H9 (cell line): ENCODE measurements at regions not wholly inside any gene's neighbourhood (a gene's known extent, or its start where the extent isn't known, plus 50 kb on each side); places are given as distances from the start of the nearest gene placed in this dataset.

Experiments used
- DNase-seq: peaks from one replicate; pipeline ENCODE4 v3.0.0-alpha.2; 2017
- H2AFZ ChIP-seq: one replicate; pipeline ENCODE4 v1.6.1; 2013; ENCODE audit warnings: mild to moderate bottlenecking, low read length, control low read depth, moderate library complexity
- H2AK5ac ChIP-seq: 2 replicates; pipeline ENCODE4 v1.6.1; 2013; ENCODE audit warnings: low read length, control low read depth, mixed read lengths; ENCODE audit not compliant: insufficient read length
- H2BK120ac ChIP-seq: one replicate; pipeline ENCODE4 v1.6.1; 2013; ENCODE audit warnings: low read depth, mild to moderate bottlenecking, low read length, control low read depth, inconsistent platforms; ENCODE audit not compliant: poor library complexity, severe bottlenecking
- H2BK12ac ChIP-seq: 2 replicates; pipeline ENCODE4 v1.6.1; 2013; ENCODE audit warnings: low read length, control low read depth, mixed read lengths, low read depth; ENCODE audit not compliant: insufficient read length
- H2BK15ac ChIP-seq: 2 replicates; pipeline ENCODE4 v1.6.1; 2013; ENCODE audit warnings: low read depth, low read length, control low read depth
- H2BK20ac ChIP-seq: one replicate; pipeline ENCODE4 v1.6.1; 2013; ENCODE audit warnings: low read depth, mild to moderate bottlenecking, low read length, control low read depth, inconsistent platforms; ENCODE audit not compliant: poor library complexity, severe bottlenecking
- H2BK5ac ChIP-seq: 2 replicates; pipeline ENCODE4 v1.6.1; 2013; ENCODE audit warnings: low read length, control low read depth, mixed read lengths; ENCODE audit not compliant: insufficient read length
- H3K14ac ChIP-seq: 2 replicates; pipeline ENCODE4 v1.6.1; 2013; ENCODE audit warnings: low read length, control low read depth; ENCODE audit not compliant: insufficient read depth
- H3K18ac ChIP-seq: 2 replicates; pipeline ENCODE4 v1.6.1; 2013; ENCODE audit warnings: low read depth, mild to moderate bottlenecking, mixed read lengths, low read length, control low read depth; ENCODE audit not compliant: insufficient read length
- H3K23ac ChIP-seq: 2 replicates; pipeline ENCODE4 v1.6.1; 2013; ENCODE audit warnings: low read length, control low read depth, mixed read lengths, low read depth; ENCODE audit not compliant: insufficient read length
- H3K23me2 ChIP-seq: 2 replicates; pipeline ENCODE4 v1.6.1; 2013; ENCODE audit warnings: low read depth, mild to moderate bottlenecking, mixed read lengths, low read length, control low read depth; ENCODE audit not compliant: insufficient read length, poor library complexity, severe bottlenecking
- H3K27ac ChIP-seq: 2 replicates; pipeline ENCODE4 v1.5.1; 2013; ENCODE audit warnings: low read length, control low read depth, mixed read lengths, low read depth; ENCODE audit not compliant: insufficient read length
- H3K27me3 ChIP-seq: 2 replicates; pipeline ENCODE4 v1.6.1; 2013; ENCODE audit warnings: low read length, control low read depth, inconsistent platforms; ENCODE audit not compliant: insufficient read depth
- H3K4ac ChIP-seq: 2 replicates; pipeline ENCODE4 v1.6.1; 2013; ENCODE audit warnings: low read depth, mild to moderate bottlenecking, control low read depth, inconsistent platforms, low read length, moderate library complexity
- H3K4me1 ChIP-seq: 2 replicates; pipeline ENCODE4 v1.6.1; 2013; ENCODE audit warnings: low read length, control low read depth, inconsistent platforms; ENCODE audit not compliant: insufficient read depth
- H3K4me2 ChIP-seq: 2 replicates; pipeline ENCODE4 v1.6.1; 2013; ENCODE audit warnings: low read length, control low read depth, mixed read lengths; ENCODE audit not compliant: insufficient read length, insufficient read depth
- H3K56ac ChIP-seq: 2 replicates; pipeline ENCODE4 v1.6.1; 2013; ENCODE audit warnings: low read depth, mild to moderate bottlenecking, mixed read lengths, low read length, control low read depth; ENCODE audit not compliant: insufficient read length
- H3K79me1 ChIP-seq: 2 replicates; pipeline ENCODE4 v1.6.1; 2013; ENCODE audit warnings: low read depth, mild to moderate bottlenecking, moderate library complexity, low read length, control low read depth, inconsistent platforms; ENCODE audit not compliant: insufficient read depth, poor library complexity, severe bottlenecking
- H3K79me2 ChIP-seq: 2 replicates; pipeline ENCODE4 v1.6.1; 2013; ENCODE audit warnings: low read length, control low read depth, inconsistent platforms; ENCODE audit not compliant: insufficient read depth
- H3K9ac ChIP-seq: 2 replicates; pipeline ENCODE4 v1.6.1; 2013; ENCODE audit warnings: low read length, control low read depth, mixed read lengths; ENCODE audit not compliant: insufficient read length; ENCODE audit errors: extremely low read depth
- H3K9me3 ChIP-seq: one replicate; pipeline ENCODE4 v1.6.1; 2013; ENCODE audit warnings: low read depth, low read length, inconsistent platforms; ENCODE audit not compliant: control insufficient read depth
- H3T11ph ChIP-seq: one replicate; pipeline ENCODE4 v1.6.1; 2013; ENCODE audit warnings: mild to moderate bottlenecking, low read length, control low read depth, inconsistent platforms
- H4K20me1 ChIP-seq: one replicate; pipeline ENCODE4 v1.6.1; 2013; ENCODE audit not compliant: control insufficient read depth, insufficient read length, insufficient read depth
- H4K5ac ChIP-seq: 2 replicates; pipeline ENCODE4 v1.6.1; 2013; ENCODE audit warnings: low read depth, mild to moderate bottlenecking, mixed read lengths, low read length, control low read depth; ENCODE audit not compliant: insufficient read length
- H4K8ac ChIP-seq: replicated peaks from 2 replicates; pipeline ENCODE4 v1.6.1; 2013; ENCODE audit warnings: low read length, control low read depth, mixed read lengths, low read depth; ENCODE audit not compliant: insufficient read length
- H4K91ac ChIP-seq: 2 replicates; pipeline ENCODE4 v1.6.1; 2013; ENCODE audit warnings: low read depth, mild to moderate bottlenecking, moderate library complexity, mixed read lengths, low read length, control low read depth; ENCODE audit not compliant: insufficient read length
- H3K27ac Mint-ChIP-seq, 3 experiments: 2 replicates in 2 of 3; 3 replicates in 1 of 3; pipeline ENCODE4 v1.8.0; 2020 to 2021; ENCODE audit warnings: mixed read lengths in 3 of 3, mild to moderate bottlenecking in 1 of 3, moderate library complexity in 1 of 3
- H3K27me3 Mint-ChIP-seq: 2 replicates; pipeline ENCODE4 v1.8.0; 2021; ENCODE audit warnings: low read depth, mild to moderate bottlenecking, moderate library complexity, mixed read lengths
- H3K36me3 Mint-ChIP-seq, 3 experiments: 2 replicates in 2 of 3; 3 replicates in 1 of 3; pipeline ENCODE4 v1.8.0; 2020 to 2021; ENCODE audit warnings: low read depth in 3 of 3, mixed read lengths in 3 of 3; ENCODE audit not compliant: insufficient read depth in 1 of 3
- H3K4me1 Mint-ChIP-seq, 2 experiments: 2 replicates each; pipeline ENCODE4 v1.8.0; 2020; ENCODE audit warnings: mixed read lengths in 2 of 2
- H3K4me3 Mint-ChIP-seq, 2 experiments: 2 replicates in 1 of 2; 3 replicates in 1 of 2; pipeline ENCODE4 v1.8.0; 2020 to 2021; ENCODE audit warnings: mild to moderate bottlenecking in 2 of 2, mixed read lengths in 2 of 2, moderate library complexity in 1 of 2
- H3K9me3 Mint-ChIP-seq, 2 experiments: 2 replicates in 1 of 2; 3 replicates in 1 of 2; pipeline ENCODE4 v1.8.0; 2020; ENCODE audit warnings: mild to moderate bottlenecking in 2 of 2, mixed read lengths in 2 of 2, moderate library complexity in 1 of 2
- TF ChIP-seq, protein P1 (sequence below): fragments of 200-600 bp; sonication (generic); conservative IDR thresholded peaks from 3 replicates; pipeline ENCODE4 v1.8.0; 2021; ENCODE audit warnings: antibody characterized with exemption, mild to moderate bottlenecking

GRCh38 chr13:97751477-97751876, 202.0 kb upstream of the IPO5 start:
- Histone ChIP-seq H2BK15ac (no peak overlapping the region), H3K9me3 (no peaks in the 10 kb centered on the region), H3K4ac (no peak overlapping the region), H4K8ac (no peak overlapping the region), H2AK5ac (no peak overlapping the region), H3K79me2 (no peaks in the 10 kb centered on the region), H3K4me2 (no peak overlapping the region), H4K5ac (no peak overlapping the region), H2BK12ac (no peak overlapping the region), H2BK120ac (no peak overlapping the region), H2BK5ac (no peak overlapping the region), H3K4me1 (no peaks in the 10 kb centered on the region), H2AFZ (no peak overlapping the region), H3K14ac (no peak overlapping the region), H3K18ac (no peak overlapping the region), H3K27me3 (no peaks in the 10 kb centered on the region), H3K79me1 (no peaks in the 10 kb centered on the region), H4K20me1 (no peaks in the 10 kb centered on the region), H4K91ac (no peak overlapping the region), H2BK20ac (no peak overlapping the region), H3T11ph (no peak overlapping the region), H3K9ac (no peak overlapping the region), H3K56ac (no peak overlapping the region), H3K27ac (no peak overlapping the region), H3K23ac (no peak overlapping the region), H3K23me2 (no peaks in the 10 kb centered on the region)
- DNase-seq, result no peak
- Mint-ChIP-seq H3K9me3 (peaks cover 5 to 6% of the 10 kb centered on the region in 2 experiments; a peak in 3 of 5 replicates), H3K36me3 (peaks cover 0 to 10% (median 2%) of the 10 kb centered on the region in 3 experiments; a peak in 4 of 7 replicates), H3K27ac (no peak overlapping the region), H3K4me1 (peaks cover 6 to 7% of the 10 kb centered on the region in 2 experiments; a peak in 3 of 4 replicates), H3K27me3 (peaks cover under 1% of the 10 kb centered on the region; the same call in 1 of the 2 replicates), H3K4me3 (no peak overlapping the region)
- TF ChIP-seq, protein P1, sequence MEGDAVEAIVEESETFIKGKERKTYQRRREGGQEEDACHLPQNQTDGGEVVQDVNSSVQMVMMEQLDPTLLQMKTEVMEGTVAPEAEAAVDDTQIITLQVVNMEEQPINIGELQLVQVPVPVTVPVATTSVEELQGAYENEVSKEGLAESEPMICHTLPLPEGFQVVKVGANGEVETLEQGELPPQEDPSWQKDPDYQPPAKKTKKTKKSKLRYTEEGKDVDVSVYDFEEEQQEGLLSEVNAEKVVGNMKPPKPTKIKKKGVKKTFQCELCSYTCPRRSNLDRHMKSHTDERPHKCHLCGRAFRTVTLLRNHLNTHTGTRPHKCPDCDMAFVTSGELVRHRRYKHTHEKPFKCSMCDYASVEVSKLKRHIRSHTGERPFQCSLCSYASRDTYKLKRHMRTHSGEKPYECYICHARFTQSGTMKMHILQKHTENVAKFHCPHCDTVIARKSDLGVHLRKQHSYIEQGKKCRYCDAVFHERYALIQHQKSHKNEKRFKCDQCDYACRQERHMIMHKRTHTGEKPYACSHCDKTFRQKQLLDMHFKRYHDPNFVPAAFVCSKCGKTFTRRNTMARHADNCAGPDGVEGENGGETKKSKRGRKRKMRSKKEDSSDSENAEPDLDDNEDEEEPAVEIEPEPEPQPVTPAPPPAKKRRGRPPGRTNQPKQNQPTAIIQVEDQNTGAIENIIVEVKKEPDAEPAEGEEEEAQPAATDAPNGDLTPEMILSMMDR, result no peak
